ENCODE measurements at regions not wholly inside any gene's neighbourhood (a gene's known extent, or its start where the extent isn't known, plus 50 kb on each side); places are given as distances from the start of the nearest gene placed in this dataset.

DNA sequence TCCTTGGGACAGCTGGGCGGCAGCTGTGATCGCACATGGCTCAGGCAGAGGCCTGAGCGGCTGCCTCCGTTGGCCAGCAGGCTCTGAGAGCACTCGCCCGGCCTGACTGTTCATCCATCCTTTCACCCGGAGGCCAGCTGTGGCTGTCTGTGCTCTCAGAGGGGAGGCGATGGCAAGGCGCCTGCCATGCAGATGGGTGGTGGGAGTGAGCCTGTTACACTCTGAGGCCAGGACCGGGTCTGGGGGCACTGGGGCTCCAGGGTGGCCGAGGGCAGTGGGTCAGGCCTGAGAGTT lies 292.3 kb downstream of the TMEM121 start:
- no peak for DNase-seq

DNA sequence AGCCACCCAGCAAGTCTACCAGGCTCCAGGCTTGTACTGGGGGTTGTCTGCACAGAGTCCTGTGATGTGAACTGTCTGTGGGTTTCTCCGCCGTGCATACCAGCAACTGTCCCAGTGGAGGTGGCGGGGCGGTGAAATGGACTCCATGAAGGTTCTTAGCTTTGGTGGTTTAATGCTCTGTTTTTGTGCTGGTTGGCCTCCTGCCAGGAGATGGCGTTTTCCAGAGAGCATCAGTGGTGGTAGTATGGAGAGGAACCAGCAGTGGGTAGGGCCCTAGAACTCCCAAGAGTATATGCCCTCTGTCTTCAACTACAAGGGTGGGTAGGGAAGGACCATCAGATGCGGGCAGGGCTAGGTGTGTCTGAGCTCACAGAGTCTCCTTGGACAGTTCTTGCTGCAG lies 303.8 kb downstream of the TMEM121 start:
- no peak for DNase-seq

GRCh38 chr14:105836160-105836559 lies 309.8 kb downstream of the TMEM121 start:
- DNase-seq: no peak

DNA sequence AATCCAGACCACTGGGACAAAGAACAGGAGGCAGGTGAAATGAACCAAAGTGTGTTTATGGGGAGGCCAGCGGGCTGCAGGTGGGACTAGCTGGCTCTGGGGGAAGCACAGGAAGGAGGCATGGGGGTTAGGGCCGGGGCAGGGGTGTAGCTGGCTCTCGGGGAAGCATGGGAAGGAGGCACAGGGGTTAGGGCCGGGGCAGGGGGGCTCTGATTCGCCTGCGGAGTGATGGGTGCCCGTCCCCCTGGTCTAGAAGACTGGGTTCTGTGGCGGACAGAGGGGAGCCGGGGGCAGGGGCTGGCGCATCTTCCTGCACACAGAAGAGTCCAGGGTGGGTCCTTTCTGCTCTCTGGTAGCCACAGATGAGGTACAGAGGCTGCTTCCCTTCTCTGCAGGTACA lies 310.3 kb downstream of the TMEM121 start:
- no peak for DNase-seq

DNA sequence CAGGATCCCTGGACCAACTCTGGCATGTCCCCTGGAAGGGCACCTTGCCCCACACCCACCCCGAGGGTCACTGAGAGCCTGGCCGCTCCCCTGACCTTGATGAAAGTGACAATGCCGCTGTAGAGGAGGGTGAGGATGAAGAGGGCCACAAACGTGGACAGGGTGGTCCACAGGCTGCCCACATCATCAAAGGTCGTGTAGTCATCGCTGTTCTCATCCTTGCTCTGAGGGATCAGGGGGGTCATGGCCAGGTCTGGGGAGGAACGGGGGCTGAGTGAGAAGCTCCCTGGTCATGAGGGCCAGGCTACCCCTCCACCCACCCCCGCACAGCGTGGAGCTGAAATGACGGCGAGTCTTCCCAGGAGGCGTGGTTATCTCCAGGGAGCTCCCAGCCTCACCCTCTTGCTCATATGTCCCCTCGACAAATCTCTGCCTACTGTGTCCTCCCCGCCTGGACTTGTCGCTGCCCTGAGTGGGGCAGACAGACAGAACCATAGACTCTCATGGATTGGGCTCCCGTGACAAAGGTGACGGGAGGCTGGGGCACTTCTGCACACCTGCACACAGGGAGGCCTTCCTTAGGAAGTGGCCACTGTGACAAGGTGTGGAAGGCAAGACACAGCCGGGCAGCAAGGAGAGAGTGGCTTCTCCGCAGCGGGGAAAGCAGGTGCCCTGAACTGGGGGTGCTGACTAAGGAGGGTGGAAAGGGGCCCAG lies 311.1 kb downstream of the TMEM121 start:
- DNase-seq: no peak

DNA sequence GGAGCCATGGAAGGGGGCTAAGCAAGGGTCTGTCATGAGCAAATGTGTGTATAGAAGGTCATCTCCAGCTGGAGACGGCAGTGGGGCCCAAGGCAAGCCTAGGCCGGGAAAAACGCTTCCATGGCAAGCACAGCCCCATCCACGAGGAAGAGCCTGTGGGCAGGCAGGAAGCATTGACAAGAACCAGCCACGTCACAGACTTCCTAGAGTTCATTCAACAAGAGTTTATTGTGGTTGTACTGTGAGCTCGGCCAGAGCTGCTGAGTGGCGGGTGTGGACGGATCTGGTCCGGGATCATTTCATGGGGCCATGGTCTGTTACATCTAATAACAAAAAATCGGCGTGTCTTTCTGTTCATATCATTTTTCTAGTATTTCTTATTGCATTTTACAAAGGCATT lies 311.7 kb downstream of the TMEM121 start:
- DNase-seq: no peak

- DNase-seq: no peak
Measured at GRCh38 chr14:105838591-105839424, 312.4 kb downstream of the TMEM121 start.

- DNase-seq: no peak
Measured at GRCh38 chr14:105839425-105840265, 313.3 kb downstream of the TMEM121 start.

DNA sequence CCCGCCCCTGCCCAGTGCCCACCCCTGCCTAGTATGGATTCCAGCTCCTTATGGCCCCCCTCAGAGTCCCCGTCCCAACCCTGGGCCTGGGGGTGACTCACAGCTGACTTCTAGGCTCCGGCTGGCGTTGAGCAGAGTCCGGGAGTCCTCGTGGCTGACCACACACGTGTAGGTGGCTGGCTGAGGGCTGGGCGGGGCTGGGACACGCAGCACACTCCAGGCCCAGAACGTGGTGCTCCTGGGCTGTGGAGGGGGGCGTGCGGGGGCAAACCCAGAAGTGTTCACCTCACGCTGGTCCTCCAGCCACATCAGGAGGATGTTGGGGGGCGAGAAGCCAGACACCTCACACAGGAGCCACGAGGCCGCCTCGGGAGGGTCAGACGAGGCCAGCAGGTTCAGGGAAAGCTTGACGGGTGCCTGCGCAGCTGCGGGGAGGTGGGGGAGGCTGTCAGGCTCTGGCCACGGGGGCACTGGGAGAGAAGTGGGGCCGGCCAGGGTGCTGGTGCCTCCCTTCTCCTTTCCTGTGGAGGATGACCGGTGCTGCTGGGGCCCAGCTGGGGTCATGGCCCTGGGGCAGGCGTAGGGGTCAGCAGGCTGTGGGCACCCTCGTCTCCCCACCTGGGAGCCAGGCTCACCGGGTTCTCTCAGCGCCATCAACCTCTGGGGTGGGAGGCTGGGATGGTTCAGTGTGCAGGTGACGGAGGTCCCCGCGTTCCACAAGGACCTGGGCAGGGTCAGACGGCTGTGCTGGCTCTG lies 314.1 kb downstream of the TMEM121 start:
- no peak for DNase-seq

DNA sequence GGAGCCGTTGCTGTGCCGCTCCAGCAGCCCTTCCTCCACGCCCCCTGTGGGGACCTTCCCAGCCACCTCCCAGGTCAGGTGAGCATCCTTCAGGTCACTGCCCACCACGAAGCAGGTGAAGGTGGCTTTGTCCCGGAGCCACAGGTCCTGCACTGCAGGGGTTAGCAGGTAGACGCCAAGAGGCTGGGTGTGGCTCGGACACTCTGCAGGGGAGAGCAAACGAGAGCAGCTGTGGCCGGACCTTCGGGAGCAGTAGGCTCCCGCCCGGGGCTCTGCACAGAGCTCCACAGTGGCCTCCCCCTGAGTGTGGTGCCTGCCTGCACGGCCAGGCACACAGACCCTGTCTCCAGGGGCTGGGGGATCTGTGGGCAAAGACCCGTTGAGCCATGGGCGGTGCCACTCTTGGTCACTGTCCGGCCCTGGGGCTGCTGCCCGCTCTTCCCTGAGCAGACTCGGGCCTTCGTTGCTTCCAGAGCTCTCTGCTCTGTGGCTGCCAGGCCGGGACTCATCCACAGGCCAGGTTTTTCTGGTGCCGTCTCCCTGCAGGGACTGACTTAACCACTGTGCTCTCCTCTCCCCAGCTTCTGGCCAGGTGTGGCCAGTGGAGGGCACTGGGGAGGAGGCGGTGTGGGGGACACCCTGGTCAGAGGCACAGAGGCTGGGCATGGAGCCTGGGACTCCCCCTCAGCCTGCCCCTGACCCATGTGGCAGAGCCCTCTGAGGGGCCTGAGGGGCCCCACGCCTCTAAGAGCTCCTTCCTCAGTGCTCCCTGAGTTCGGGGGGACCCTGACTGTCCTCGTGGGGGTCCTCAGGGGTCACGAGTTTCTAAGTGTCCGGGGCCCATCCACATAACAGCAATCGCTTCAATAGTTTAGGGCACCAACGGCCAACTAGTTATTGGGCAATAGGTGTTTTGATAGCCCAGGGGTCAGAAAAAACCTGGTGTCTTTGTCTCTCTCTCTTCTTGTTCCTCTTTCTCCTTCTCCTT lies 314.9 kb downstream of the TMEM121 start:
- DNase-seq: no peak

DNA sequence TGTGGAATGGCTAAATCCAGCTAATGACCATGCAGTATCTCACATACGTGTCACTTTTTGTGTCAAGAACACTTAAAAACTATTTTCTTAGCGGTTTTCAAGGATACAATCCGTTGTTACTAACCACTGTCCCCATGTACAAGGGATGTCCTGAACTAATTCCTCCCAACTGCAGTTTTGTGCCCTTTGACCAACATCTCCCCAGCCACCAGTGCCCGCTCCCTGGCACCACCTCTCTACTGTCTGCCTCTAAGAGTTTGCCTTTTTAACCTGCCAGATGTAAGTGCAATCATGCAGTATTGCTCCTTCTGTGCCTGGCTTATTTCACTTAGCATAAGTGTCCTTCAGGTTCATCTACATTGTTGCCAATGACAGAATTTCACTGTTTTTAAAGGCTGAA lies 315.7 kb downstream of the TMEM121 start:
- DNase-seq: no peak

DNA sequence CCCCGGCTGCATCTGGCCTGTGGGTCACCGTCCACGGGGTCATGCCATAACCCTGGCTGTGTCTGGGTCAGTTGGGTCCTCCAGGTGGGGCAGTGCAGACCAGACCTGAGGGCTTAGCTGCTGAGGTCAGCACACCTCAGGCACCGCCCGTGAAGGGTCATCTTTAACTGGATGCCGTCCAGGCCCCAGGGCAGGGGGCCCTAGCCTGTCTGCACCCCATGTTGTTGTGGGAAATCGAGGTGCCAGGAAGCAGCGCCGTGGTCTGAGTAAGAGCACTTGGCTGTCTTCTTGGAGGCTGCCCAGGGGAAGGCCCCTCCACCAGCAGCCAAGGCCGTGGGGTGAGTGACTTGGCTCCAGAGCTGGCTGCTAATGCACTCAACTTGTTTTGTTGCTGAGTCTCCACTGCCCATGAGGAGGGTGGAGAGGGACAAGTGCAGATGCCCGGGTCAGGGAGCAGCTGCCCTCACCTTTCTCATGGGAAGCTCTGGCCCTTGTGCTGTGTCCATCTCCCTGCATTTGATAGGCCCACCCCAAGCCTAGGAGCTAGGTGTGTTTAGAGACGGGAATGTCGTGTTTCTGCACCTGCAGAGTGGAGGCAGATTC lies 317.2 kb downstream of the TMEM121 start:
- DNase-seq: no peak

GRCh38 chr14:105844047-105844630 lies 317.8 kb downstream of the TMEM121 start:
- DNase-seq: no peak

GRCh38 chr14:105844810-105845724 lies 318.7 kb downstream of the TMEM121 start:
- no peak for DNase-seq

- DNase-seq: no peak
Measured at GRCh38 chr14:105845725-105846309, 319.4 kb downstream of the TMEM121 start.

- DNase-seq: no peak
Measured at GRCh38 chr14:105846312-105846711, 319.9 kb downstream of the TMEM121 start.

GRCh38 chr14:105847400-105847799 lies 321.0 kb downstream of the TMEM121 start:
- no peak for DNase-seq

- no peak for DNase-seq
Measured at GRCh38 chr14:105848570-105848969, 322.2 kb downstream of the TMEM121 start.

- no peak for DNase-seq
Measured at GRCh38 chr14:105849933-105850626, 323.7 kb downstream of the TMEM121 start.

Data from CD4-positive, alpha-beta T cell treated with Interleukin-1 beta for 1 hour (primary cell).